H7 (cell line): ENCODE measurements at regions not wholly inside any gene's neighbourhood (a gene's known extent, or its start where the extent isn't known, plus 50 kb on each side); places are given as distances from the start of the nearest gene placed in this dataset.
"Not testable (repeated sequence)": the region's sequence is repeated elsewhere in the genome, so short reads cannot be mapped to it uniquely, and the experiment has no call there.

Experiments used
- DNase-seq: peaks from one replicate; pipeline ENCODE4 v3.0.0; 2012
- H3K27me3 ChIP-seq: 2 replicates; pipeline ENCODE4 v1.6.0; 2011; ENCODE audit warnings: mild to moderate bottlenecking, low read length; ENCODE audit not compliant: control insufficient read depth, insufficient read depth
- H3K36me3 ChIP-seq: replicated peaks from 2 replicates; pipeline ENCODE4 v1.5.1; 2011; ENCODE audit warnings: low read length; ENCODE audit not compliant: control insufficient read depth, insufficient read depth
- H3K4me3 ChIP-seq: 2 replicates; pipeline ENCODE4 v1.5.1; 2011; ENCODE audit warnings: low read depth, mild to moderate bottlenecking, control low read depth, low read length, moderate library complexity; ENCODE audit not compliant: insufficient read depth

DNA sequence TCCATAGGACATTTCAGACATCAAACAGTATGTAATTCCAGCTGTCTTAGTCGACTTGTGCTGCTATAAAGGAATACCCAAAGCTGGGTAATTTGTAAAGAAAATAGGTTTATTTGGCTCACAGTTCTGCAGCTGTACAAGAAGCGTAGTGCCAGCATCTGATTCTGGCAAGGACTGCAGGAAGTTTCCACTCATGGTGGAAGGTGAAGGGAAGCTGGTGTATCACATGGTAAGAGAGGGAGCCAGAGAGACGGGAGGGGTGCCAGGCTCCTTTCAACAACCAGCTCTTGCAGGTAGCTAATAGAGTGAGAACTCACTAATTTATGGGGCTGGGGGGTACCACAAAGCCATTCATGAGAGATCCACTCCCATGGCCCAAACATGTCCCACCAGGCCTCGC, 253.0 kb upstream of the FGF13 start:
- Histone ChIP-seq H3K27me3 (no peaks in the 10 kb centered on the region), H3K36me3 (no peaks in the 10 kb centered on the region), H3K4me3 (no peak overlapping the region)
- DNase-seq = no peak

DNA sequence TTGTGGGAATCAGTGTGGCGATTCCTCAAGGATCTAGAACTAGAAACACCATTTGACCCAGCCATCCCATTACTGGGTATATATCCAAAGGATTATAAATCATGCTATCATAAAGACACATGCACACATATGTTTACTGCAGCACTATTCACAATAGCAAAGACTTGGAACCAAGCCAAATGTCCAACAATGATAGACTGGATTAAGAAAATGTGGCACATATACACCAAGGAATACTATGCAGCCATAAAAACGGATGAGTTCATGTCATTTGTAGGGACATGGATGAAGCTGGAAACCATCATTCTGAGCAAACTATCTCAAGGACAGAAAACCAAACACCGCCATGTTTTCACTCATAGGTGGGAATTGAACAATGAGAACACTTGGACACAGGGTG, 250.9 kb upstream of the FGF13 start:
- H3K36me3 ChIP-seq, DNase-seq, H3K4me3 ChIP-seq, H3K27me3 ChIP-seq: not testable (repeated sequence)

GRCh38 chrX:138954976-138955375, 243.5 kb upstream of the FGF13 start:
- no peak for DNase-seq
- no peak overlapping the region for H3K4me3 ChIP-seq
- no peaks in the 10 kb centered on the region for H3K27me3 ChIP-seq

GRCh38 chrX:138946926-138947325, 235.4 kb upstream of the FGF13 start:
- Histone ChIP-seq H3K27me3 (no peaks in the 10 kb centered on the region), H3K4me3 (no peak overlapping the region), H3K36me3 (no peaks in the 10 kb centered on the region)
- no peak for DNase-seq

More at GRCh38 chrX:138954976-138955375, 243.5 kb upstream of the FGF13 start:
- H3K36me3 ChIP-seq = no peaks in the 10 kb centered on the region

DNA sequence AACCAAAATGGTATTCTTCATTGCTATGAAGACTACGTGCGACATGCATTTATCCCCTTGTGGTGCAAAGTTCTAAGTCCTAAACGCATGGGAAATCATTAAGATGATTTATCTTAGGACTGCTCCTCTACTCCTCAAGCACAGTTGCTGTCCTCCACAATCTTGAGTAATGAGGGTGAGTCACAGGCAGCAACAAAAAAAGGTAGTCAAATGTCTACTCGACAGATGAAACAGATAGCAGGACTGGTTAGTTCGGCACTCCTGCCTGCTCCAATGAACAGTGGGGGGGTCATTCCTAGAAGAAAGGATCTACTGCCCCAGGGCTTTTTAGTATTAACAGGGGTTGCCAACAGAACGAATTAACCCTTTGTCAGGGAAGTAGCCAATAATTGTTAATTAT, 233.7 kb upstream of the FGF13 start:
- Histone ChIP-seq H3K27me3 (no peaks in the 10 kb centered on the region), H3K36me3 (no peaks in the 10 kb centered on the region), H3K4me3 (no peak overlapping the region)
- no peak for DNase-seq

- Histone ChIP-seq H3K4me3 (no peak overlapping the region), H3K27me3 (no peaks in the 10 kb centered on the region), H3K36me3 (no peaks in the 10 kb centered on the region)
- DNase-seq = no peak
Observed at GRCh38 chrX:138939038-138939437, 227.5 kb upstream of the FGF13 start.

DNA sequence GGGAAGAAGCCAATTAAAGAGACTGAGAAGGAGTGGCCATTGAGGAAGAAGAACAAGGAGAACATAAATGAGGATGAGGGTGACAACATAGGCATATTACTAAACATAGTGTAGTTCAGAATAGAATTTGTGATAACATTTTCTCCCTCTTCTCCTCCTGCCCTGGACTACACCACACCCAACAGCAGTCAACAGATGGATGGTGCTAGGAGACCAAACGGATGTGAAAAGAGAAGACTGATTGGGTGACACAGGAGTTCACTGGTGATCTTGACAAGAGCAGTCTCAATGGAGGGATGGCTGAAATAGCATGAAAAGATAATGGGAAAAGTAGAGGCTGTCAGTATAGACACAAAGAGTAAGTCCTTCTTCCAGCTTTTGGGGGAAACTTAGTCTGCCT, 226.5 kb upstream of the FGF13 start:
- Histone ChIP-seq H3K36me3 (no peaks in the 10 kb centered on the region), H3K4me3 (no peak overlapping the region), H3K27me3 (no peaks in the 10 kb centered on the region)
- DNase-seq = no peak

GRCh38 chrX:138931212-138931611, 219.7 kb upstream of the FGF13 start:
- Histone ChIP-seq H3K27me3 (no peaks in the 10 kb centered on the region), H3K4me3 (no peak overlapping the region), H3K36me3 (no peaks in the 10 kb centered on the region)
- no peak for DNase-seq

DNA sequence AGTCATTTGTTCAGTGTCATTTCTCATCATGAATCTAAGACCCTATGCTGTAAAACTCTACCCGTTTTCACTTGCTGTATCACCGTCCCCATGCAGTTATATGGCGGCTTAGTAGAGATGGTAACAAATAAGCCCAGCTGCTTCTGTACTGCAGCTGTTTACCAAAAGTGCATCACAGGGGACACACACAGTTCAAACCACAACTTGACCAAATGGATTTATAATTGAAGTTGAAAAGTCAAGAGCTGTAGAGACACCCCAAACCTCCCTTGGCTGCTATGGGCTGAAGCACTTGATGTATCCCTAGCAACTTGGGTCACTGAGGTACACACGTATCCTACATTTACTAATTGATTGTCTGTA, 219.0 kb upstream of the FGF13 start:
- DNase-seq = no peak
- Histone ChIP-seq H3K27me3 (no peaks in the 10 kb centered on the region), H3K36me3 (no peaks in the 10 kb centered on the region), H3K4me3 (no peak overlapping the region)

GRCh38 chrX:138929926-138930582, 218.5 kb upstream of the FGF13 start:
- H3K36me3 ChIP-seq = no peaks in the 10 kb centered on the region
- DNase-seq = no peak
- H3K27me3 ChIP-seq = no peaks in the 10 kb centered on the region
- H3K4me3 ChIP-seq = no peak overlapping the region

- Histone ChIP-seq H3K27me3 (no peaks in the 10 kb centered on the region), H3K4me3 (no peak overlapping the region), H3K36me3 (no peaks in the 10 kb centered on the region)
- DNase-seq = no peak
Observed at GRCh38 chrX:138928737-138929459, 217.4 kb upstream of the FGF13 start.

DNA sequence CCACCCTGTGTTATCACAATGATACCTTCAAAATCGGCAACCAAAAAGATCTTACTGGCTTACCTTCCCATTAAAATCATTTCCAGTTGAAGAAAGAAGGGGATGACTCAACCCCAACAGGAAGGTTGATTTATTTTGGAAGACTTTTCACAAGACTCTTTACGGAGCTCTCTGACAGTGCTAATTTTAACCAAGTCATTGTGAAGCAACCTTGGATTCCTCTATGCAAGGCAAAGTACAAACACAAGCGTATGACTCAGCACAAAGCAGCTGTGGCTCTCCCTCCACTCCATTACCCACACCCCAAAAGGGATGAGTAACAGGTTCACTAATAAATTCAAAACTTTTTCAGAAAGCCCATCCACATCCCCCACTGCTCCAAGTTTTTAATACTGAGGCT, 213.8 kb upstream of the FGF13 start:
- no peaks in the 10 kb centered on the region for H3K27me3 ChIP-seq
- DNase-seq = no peak
- no peaks in the 10 kb centered on the region for H3K36me3 ChIP-seq
- no peak overlapping the region for H3K4me3 ChIP-seq

DNA sequence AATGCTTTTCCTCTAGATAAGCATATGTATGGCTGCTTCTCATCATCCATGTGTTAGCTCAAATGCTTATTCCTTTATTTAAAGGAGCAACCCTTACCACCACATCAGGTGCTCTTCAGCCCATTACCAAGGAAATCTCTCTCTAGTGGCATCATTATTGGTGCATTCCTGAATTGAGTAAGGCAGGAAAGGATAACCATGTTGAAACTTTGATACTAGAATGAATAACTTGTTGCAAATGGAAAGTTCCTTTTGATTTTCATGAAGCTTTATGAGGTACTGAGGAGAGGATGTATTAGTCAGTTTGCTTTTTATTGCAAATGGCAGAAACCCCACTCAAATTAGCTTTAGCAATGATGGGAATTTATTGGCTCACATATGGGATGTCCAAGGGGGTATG, 212.3 kb upstream of the FGF13 start:
- no peaks in the 10 kb centered on the region for H3K27me3 ChIP-seq
- DNase-seq = no peak
- no peaks in the 10 kb centered on the region for H3K36me3 ChIP-seq
- no peak overlapping the region for H3K4me3 ChIP-seq

- H3K4me3 ChIP-seq = no peak overlapping the region
- no peaks in the 10 kb centered on the region for H3K36me3 ChIP-seq
- H3K27me3 ChIP-seq = no peaks in the 10 kb centered on the region
- no peak for DNase-seq
Observed at GRCh38 chrX:138921031-138921430, 209.5 kb upstream of the FGF13 start.

DNA sequence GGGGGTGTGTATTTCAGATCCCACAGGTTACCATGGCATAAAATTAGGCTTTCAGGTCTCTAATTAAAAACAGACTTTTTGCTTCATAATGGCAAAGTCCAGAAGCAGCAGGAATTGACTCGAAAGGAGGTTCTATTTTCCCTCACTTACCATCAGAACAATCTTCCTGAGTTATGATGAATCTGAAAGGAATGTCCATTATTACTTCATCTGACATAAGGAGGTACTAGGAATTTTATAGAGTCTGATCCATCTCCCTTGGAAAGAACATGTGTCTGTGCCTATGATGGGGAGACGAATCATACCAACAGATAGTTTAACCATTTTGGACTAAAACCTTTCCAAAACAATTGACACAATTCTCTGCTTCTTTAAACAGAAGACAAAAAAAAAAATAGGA, 206.3 kb upstream of the FGF13 start:
- Histone ChIP-seq H3K36me3 (no peaks in the 10 kb centered on the region), H3K27me3 (no peaks in the 10 kb centered on the region), H3K4me3 (no peak overlapping the region)
- no peak for DNase-seq
